ENCODE measurements at regions not wholly inside any gene's neighbourhood (a gene's known extent, or its start where the extent isn't known, plus 50 kb on each side); places are given as distances from the start of the nearest gene placed in this dataset.

DNA sequence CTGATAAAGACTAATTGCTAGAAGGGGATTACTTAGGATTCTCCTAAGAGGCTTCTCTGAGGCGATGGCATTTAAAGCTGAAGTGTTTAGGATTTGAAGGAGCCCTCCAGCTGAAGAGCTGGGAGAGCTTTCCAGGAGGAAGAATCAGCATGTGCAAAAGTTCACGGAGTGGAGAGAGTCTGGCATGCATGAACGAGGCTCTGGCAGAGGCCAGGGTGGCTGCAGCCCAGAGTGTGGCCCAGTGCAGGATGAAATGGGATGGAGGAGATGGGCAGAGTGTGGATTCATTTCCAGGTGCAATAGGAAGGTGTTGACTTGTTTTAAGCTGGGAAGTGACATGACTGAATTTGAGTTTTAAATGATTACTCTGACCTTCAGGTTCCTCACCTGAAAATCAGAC, 249.0 kb upstream of the CCL2 start:
- Histone ChIP-seq H3K9me2 (replicated peaks; ENCODE audit: low read depth, low read length) (no peaks in the 10 kb centered on the region), H3K4me1 (ENCODE audit: insufficient read depth, low read length, poor library complexity, severe bottlenecking) (no peaks in the 10 kb centered on the region), H3K4me3 (ENCODE audit: low read length, poor library complexity, severe bottlenecking) (no peak overlapping the region), H3K79me2 (ENCODE audit: insufficient read depth, low read length) (no peaks in the 10 kb centered on the region), H3K9ac (ENCODE audit: low read depth, low read length, poor library complexity, severe bottlenecking) (no peak overlapping the region), H3K36me3 (ENCODE audit: insufficient read depth, low read length) (no peaks in the 10 kb centered on the region), H3K27me3 (ENCODE audit: insufficient read depth, low read length, poor library complexity, severe bottlenecking) (no peaks in the 10 kb centered on the region), H4K20me1 (ENCODE audit: insufficient read depth, low read length, poor library complexity, severe bottlenecking) (no peaks in the 10 kb centered on the region), H3F3A (ENCODE audit: low read depth) (no peaks in the 10 kb centered on the region), H2AFZ (ENCODE audit: low read length) (no peak overlapping the region), H3K9me3 (ENCODE audit: insufficient read depth, low read depth, low read length) (peaks cover 3% of the 10 kb centered on the region; the same call in 1 of the 2 replicates), H3K4me2 (ENCODE audit: low read depth, low read length, poor library complexity, severe bottlenecking) (no peak overlapping the region)
- TF ChIP-seq, protein P1, sequence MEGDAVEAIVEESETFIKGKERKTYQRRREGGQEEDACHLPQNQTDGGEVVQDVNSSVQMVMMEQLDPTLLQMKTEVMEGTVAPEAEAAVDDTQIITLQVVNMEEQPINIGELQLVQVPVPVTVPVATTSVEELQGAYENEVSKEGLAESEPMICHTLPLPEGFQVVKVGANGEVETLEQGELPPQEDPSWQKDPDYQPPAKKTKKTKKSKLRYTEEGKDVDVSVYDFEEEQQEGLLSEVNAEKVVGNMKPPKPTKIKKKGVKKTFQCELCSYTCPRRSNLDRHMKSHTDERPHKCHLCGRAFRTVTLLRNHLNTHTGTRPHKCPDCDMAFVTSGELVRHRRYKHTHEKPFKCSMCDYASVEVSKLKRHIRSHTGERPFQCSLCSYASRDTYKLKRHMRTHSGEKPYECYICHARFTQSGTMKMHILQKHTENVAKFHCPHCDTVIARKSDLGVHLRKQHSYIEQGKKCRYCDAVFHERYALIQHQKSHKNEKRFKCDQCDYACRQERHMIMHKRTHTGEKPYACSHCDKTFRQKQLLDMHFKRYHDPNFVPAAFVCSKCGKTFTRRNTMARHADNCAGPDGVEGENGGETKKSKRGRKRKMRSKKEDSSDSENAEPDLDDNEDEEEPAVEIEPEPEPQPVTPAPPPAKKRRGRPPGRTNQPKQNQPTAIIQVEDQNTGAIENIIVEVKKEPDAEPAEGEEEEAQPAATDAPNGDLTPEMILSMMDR (conservative IDR thresholded peaks at IDR 0.05; ENCODE audit: low read length): no peak
- no peak for TF ChIP-seq EZH2phosphoT487 (IDR thresholded peaks at IDR 0.05; ENCODE audit: borderline replicate concordance)

DNA sequence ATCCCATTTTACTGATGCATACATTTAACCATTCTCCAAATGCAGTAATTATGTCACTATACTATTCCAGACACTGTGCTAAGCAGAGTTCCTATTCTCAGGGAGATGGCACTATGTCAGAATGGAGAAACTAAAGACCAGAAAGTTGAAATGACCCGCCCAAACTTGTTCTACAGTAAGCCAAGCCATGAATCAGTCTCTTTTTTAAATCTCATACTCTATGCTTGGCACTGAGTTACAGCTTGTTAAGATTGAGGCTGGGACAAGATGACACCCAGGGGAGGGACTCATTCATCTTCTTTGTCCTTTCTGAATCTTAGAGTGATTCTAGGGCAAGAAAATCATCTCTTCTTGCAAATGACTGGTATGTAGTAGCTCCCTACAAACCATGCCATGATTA, 247.0 kb upstream of the CCL2 start:
- Histone ChIP-seq H3K79me2 (ENCODE audit: insufficient read depth, low read length) (no peaks in the 10 kb centered on the region), H3K9ac (ENCODE audit: low read depth, low read length, poor library complexity, severe bottlenecking) (no peak overlapping the region)
- no peak for TF ChIP-seq EZH2phosphoT487 (IDR thresholded peaks at IDR 0.05; ENCODE audit: borderline replicate concordance)
- TF ChIP-seq, protein P1 (conservative IDR thresholded peaks at IDR 0.05; ENCODE audit: low read length): no peak

DNA sequence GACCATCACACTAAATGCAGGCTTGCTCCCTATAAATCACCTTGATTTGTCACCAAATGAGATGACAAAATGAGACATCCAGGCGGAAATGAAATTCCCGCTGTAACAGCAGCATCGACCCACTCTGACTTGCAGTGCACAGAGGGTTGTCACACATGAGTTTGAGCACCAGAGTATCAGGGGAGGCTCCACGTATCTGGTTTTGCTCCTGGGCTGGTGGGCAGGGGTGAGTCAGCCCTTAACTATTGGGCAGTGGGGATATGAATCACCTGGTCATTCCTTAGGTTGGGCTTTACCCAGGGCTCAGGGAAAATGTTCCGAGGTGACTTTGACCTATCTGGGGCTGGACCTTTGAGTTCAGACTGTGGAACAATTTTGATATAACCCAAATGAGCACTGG, 245.2 kb upstream of the CCL2 start:
- Histone ChIP-seq H3K36me3 (ENCODE audit: insufficient read depth, low read length) (no peaks in the 10 kb centered on the region), H3K9me3 (ENCODE audit: insufficient read depth, low read depth, low read length) (no peaks in the 10 kb centered on the region), H3F3A (ENCODE audit: low read depth) (no peaks in the 10 kb centered on the region), H3K4me3 (ENCODE audit: low read length, poor library complexity, severe bottlenecking) (no peak overlapping the region), H3K9me2 (replicated peaks; ENCODE audit: low read depth, low read length) (no peaks in the 10 kb centered on the region), H3K4me1 (ENCODE audit: insufficient read depth, low read length, poor library complexity, severe bottlenecking) (no peaks in the 10 kb centered on the region), H4K20me1 (ENCODE audit: insufficient read depth, low read length, poor library complexity, severe bottlenecking) (no peaks in the 10 kb centered on the region), H3K27me3 (ENCODE audit: insufficient read depth, low read length, poor library complexity, severe bottlenecking) (no peaks in the 10 kb centered on the region), H3K9ac (ENCODE audit: low read depth, low read length, poor library complexity, severe bottlenecking) (no peak overlapping the region), H2AFZ (ENCODE audit: low read length) (no peak overlapping the region), H3K4me2 (ENCODE audit: low read depth, low read length, poor library complexity, severe bottlenecking) (no peak overlapping the region), H3K79me2 (ENCODE audit: insufficient read depth, low read length) (no peaks in the 10 kb centered on the region)
- no peak for TF ChIP-seq EZH2phosphoT487 (IDR thresholded peaks at IDR 0.05; ENCODE audit: borderline replicate concordance)
- TF ChIP-seq, protein P1 (conservative IDR thresholded peaks at IDR 0.05; ENCODE audit: low read length): no peak

More for the DNA sequence above, 247.0 kb upstream of the CCL2 start:
- Histone ChIP-seq H4K20me1 (ENCODE audit: insufficient read depth, low read length, poor library complexity, severe bottlenecking) (no peaks in the 10 kb centered on the region), H2AFZ (ENCODE audit: low read length) (no peak overlapping the region), H3K4me2 (ENCODE audit: low read depth, low read length, poor library complexity, severe bottlenecking) (no peak overlapping the region), H3K9me2 (replicated peaks; ENCODE audit: low read depth, low read length) (no peaks in the 10 kb centered on the region), H3K36me3 (ENCODE audit: insufficient read depth, low read length) (no peaks in the 10 kb centered on the region), H3K9me3 (ENCODE audit: insufficient read depth, low read depth, low read length) (no peaks in the 10 kb centered on the region), H3K4me3 (ENCODE audit: low read length, poor library complexity, severe bottlenecking) (no peak overlapping the region), H3K27me3 (ENCODE audit: insufficient read depth, low read length, poor library complexity, severe bottlenecking) (no peaks in the 10 kb centered on the region), H3F3A (ENCODE audit: low read depth) (no peaks in the 10 kb centered on the region), H3K4me1 (ENCODE audit: insufficient read depth, low read length, poor library complexity, severe bottlenecking) (no peaks in the 10 kb centered on the region)

Data from Loucy (cell line).